Esophagus muscularis mucosa (tissue), 4 donors: ENCODE measurements at regions not wholly inside any gene's neighbourhood (a gene's known extent, or its start where the extent isn't known, plus 50 kb on each side); places are given as distances from the start of the nearest gene placed in this dataset.

Experiments
- DNase-seq: peaks from one replicate; pipeline ENCODE4 v3.0.0-alpha.2; 2017; ENCODE audit errors: extremely low spot score
- H3K27ac ChIP-seq, 4 donors: fragments of 200-600 bp; sonication (generic); replicated peaks in 1 of 4; 1 replicate in 3 of 4; 2 replicates in 1 of 4; pipeline ENCODE4 v1.5.1; 2016 to 2019; ENCODE audit warnings: mild to moderate bottlenecking in 1 of 4
- H3K27me3 ChIP-seq, 4 donors: fragments of 200-600 bp; sonication (generic); one replicate each; pipeline versions ENCODE4 v1.5.1 to v1.6.0; 2016 to 2019
- H3K36me3 ChIP-seq, 4 donors: fragments of 200-600 bp; sonication (generic); one replicate each; pipeline ENCODE4 v1.5.1; 2016 to 2019
- H3K4me1 ChIP-seq, 4 donors: fragments of 200-600 bp; sonication (generic); one replicate each; pipeline ENCODE4 v1.5.1; 2016 to 2019
- H3K4me3 ChIP-seq, 4 donors: fragments of 200-600 bp; sonication (generic); 1 replicate in 2 of 4; 2 replicates in 2 of 4; pipeline ENCODE4 v1.5.1; 2016 to 2019; ENCODE audit warnings: mild to moderate bottlenecking in 4 of 4, moderate library complexity in 1 of 4
- H3K9me3 ChIP-seq, 4 donors: fragments of 200-600 bp; sonication (generic); 1 replicate in 3 of 4; 2 replicates in 1 of 4; pipeline ENCODE4 v1.5.1; 2016 to 2019
- CTCF ChIP-seq, 3 experiments: fragments of 200-600 bp in 2 of 3; fragments of 450-650 bp in 1 of 3; sonication (generic) in 2 of 3; IDR thresholded peaks; one replicate each; pipeline ENCODE4 v1.5.1; 2017 to 2019; ENCODE audit warnings: antibody characterized with exemption in 3 of 3, mild to moderate bottlenecking in 2 of 3, moderate library complexity in 1 of 3
- EP300 ChIP-seq: sonication (generic); formaldehyde crosslinking; IDR thresholded peaks from one replicate; pipeline ENCODE4 v1.6.1; 2017; ENCODE audit warnings: antibody characterized with exemption
- POLR2A ChIP-seq: fragments of 450-650 bp; IDR thresholded peaks from one replicate; pipeline ENCODE4 v1.6.1; 2017; ENCODE audit warnings: antibody characterized with exemption, moderate library complexity, mild to moderate bottlenecking, low read depth
- POLR2AphosphoS5 ChIP-seq, 2 donors: sonication (generic); formaldehyde crosslinking; IDR thresholded peaks; one replicate each; pipeline ENCODE4 v1.6.1; 2017; ENCODE audit warnings: antibody characterized with exemption in 2 of 2
- WGBS: methylation state at CpG from one replicate; pipeline ENCODE4 v1.1.5; 2018; 5-methylcytosine and 5-hydroxymethylcytosine counted together
- intact Hi-C: fragments of 100-400 bp; cut with DNase I; formaldehyde crosslinking; loops from one replicate; pipeline ENCODE4 v1.15.1; 2023

- H3K27me3 ChIP-seq, result no peaks in the 10 kb centered on the region
- intact Hi-C loops, result no loop called here
- no peaks in the 10 kb centered on the region for H3K4me1 ChIP-seq
- H3K36me3 ChIP-seq, result no peaks in the 10 kb centered on the region
- 89% methylated on average over 9 of the region's 9 CpGs for WGBS
- no peak overlapping the region for H3K4me3 ChIP-seq
- H3K27ac ChIP-seq, result no peak overlapping the region
- H3K9me3 ChIP-seq, result peaks cover 0 to 8% (median 0%) of the 10 kb centered on the region in 4 donors
- no peak for TF ChIP-seq POLR2A
- no peak for TF ChIP-seq CTCF (IDR thresholded peaks at IDR 0.05)
- no peak for TF ChIP-seq EP300
- no peak for TF ChIP-seq POLR2AphosphoS5 (IDR thresholded peaks at IDR 0.05)
- DNase-seq, result no peak
Measured at GRCh38 chr1:194616835-194617234, 1430.4 kb upstream of the B3GALT2 start.

GRCh38 chr1:194602184-194602583 lies 1415.8 kb upstream of the B3GALT2 start:
- WGBS, result 66% methylated on average over 1 of the region's 1 CpG
- no peak for DNase-seq
- H3K27ac ChIP-seq, result no peak overlapping the region
- H3K4me3 ChIP-seq, result no peak overlapping the region
- peaks cover 0 to 4% (median 0%) of the 10 kb centered on the region in 4 donors for H3K9me3 ChIP-seq
- no peak for TF ChIP-seq CTCF (IDR thresholded peaks at IDR 0.05)
- no peak for TF ChIP-seq EP300
- no peak for TF ChIP-seq POLR2AphosphoS5 (IDR thresholded peaks at IDR 0.05)
- TF ChIP-seq POLR2A, result no peak
- intact Hi-C loops, result no loop called here
- H3K4me1 ChIP-seq, result no peaks in the 10 kb centered on the region
- H3K27me3 ChIP-seq, result no peaks in the 10 kb centered on the region
- H3K36me3 ChIP-seq, result no peaks in the 10 kb centered on the region

DNA sequence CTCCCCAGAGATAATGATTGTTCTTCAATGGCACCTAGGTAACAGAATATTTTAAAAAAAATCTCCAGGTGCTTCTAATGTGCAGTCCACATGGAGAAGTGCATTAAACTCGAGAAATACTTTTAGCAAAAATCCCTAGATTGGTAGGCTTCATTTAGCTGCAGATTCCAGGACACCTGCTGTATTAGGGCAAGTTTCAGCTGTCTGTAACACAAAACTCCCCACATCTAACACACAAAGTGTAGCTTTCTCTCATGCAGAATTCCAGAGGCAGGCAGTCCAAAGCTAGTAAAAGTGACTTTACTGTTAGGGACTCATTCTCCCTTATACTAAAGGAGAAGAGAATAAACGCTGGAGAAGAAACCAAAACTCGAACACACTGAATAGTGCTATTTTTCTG lies 1414.3 kb upstream of the B3GALT2 start:
- Histone ChIP-seq H3K36me3 (no peaks in the 10 kb centered on the region), H3K27ac (no peak overlapping the region), H3K9me3 (no peaks in the 10 kb centered on the region), H3K4me1 (no peaks in the 10 kb centered on the region), H3K27me3 (no peaks in the 10 kb centered on the region), H3K4me3 (no peak overlapping the region)
- intact Hi-C loops, result no loop called here
- WGBS, result 75% methylated on average over 3 of the region's 3 CpGs
- DNase-seq, result no peak
- TF ChIP-seq EP300 (no peak), POLR2A (no peak), CTCF (IDR thresholded peaks at IDR 0.05) (no peak), POLR2AphosphoS5 (IDR thresholded peaks at IDR 0.05) (no peak)

DNA sequence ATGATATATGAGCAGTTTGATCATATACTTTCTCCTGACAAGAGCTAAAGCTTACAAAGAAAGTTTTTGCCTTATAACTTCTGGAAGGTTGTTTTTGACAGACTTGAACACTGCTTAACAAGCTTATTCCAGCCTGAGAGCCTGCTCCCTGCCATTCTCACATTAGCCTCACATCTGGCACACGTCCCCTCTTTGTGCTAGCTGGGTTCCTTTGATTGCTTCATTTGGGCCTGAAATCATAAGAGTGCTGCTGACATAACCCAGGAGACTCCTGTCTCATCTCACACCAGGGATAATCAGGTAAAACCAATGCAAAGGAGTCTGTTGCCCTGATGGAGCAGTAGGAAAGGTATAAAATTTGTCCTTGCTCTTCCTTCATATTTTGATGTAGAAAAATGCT lies 1411.7 kb upstream of the B3GALT2 start:
- no peak for DNase-seq
- H3K4me3 ChIP-seq, result no peak overlapping the region
- no peak overlapping the region for H3K27ac ChIP-seq
- WGBS, result 26% methylated on average over 1 of the region's 1 CpG
- no peaks in the 10 kb centered on the region for H3K9me3 ChIP-seq
- intact Hi-C loops, result no loop called here
- no peaks in the 10 kb centered on the region for H3K36me3 ChIP-seq
- TF ChIP-seq POLR2AphosphoS5 (IDR thresholded peaks at IDR 0.05) (no peak), EP300 (no peak), CTCF (IDR thresholded peaks at IDR 0.05) (no peak)
- no peaks in the 10 kb centered on the region for H3K27me3 ChIP-seq
- no peaks in the 10 kb centered on the region for H3K4me1 ChIP-seq

- Histone ChIP-seq H3K27ac (no peak overlapping the region), H3K36me3 (no peaks in the 10 kb centered on the region), H3K4me1 (no peaks in the 10 kb centered on the region), H3K4me3 (no peak overlapping the region), H3K27me3 (no peaks in the 10 kb centered on the region), H3K9me3 (peaks cover 0 to 6% (median 0%) of the 10 kb centered on the region in 4 donors)
- TF ChIP-seq POLR2AphosphoS5 (IDR thresholded peaks at IDR 0.05) (no peak), EP300 (no peak), CTCF (IDR thresholded peaks at IDR 0.05) (no peak), POLR2A (no peak)
- WGBS, result 74% methylated on average over 1 of the region's 1 CpG
- intact Hi-C loops, result no loop called here
- no peak for DNase-seq
Measured at GRCh38 chr1:194586302-194586701, 1399.9 kb upstream of the B3GALT2 start.
